Keratinocyte (primary cell): ENCODE measurements at regions not wholly inside any gene's neighbourhood (a gene's known extent, or its start where the extent isn't known, plus 50 kb on each side); places are given as distances from the start of the nearest gene placed in this dataset.

Source experiments
- DNase-seq: peaks from one replicate; pipeline ENCODE4 v3.0.0-alpha.2; 2011; ENCODE audit warnings: low read depth, missing footprints, low spot score
- FAIRE-seq: peaks from 2 replicates; lab custom pipeline; 2011; peaks lifted over from hg19 to GRCh38; lab: Jason Lieb, UNC
- H2AFZ ChIP-seq: 2 replicates; pipeline ENCODE4 v1.6.0; 2012; ENCODE audit warnings: low read length, control low read depth, inconsistent platforms; ENCODE audit not compliant: control insufficient read depth
- H3K27ac ChIP-seq: 2 replicates; pipeline ENCODE4 v1.5.1; 2011; ENCODE audit warnings: low read length; ENCODE audit not compliant: control insufficient read depth, insufficient read depth
- H3K27me3 ChIP-seq: 3 replicates; pipeline ENCODE4 v1.6.0; 2011; ENCODE audit warnings: low read length; ENCODE audit not compliant: control insufficient read depth, insufficient read depth; ENCODE audit errors: extremely low read depth
- H3K36me3 ChIP-seq, 2 experiments: 2 replicates in 1 of 2; 3 replicates in 1 of 2; pipeline ENCODE4 v1.5.1; 2011; ENCODE audit warnings: low read length in 2 of 2, mild to moderate bottlenecking in 1 of 2; ENCODE audit not compliant: control insufficient read depth in 2 of 2, insufficient read depth in 2 of 2; ENCODE audit errors: extremely low read depth in 1 of 2
- H3K4me1 ChIP-seq: 3 replicates; pipeline ENCODE4 v1.5.1; 2011; ENCODE audit warnings: low read length; ENCODE audit not compliant: control insufficient read depth, insufficient read depth; ENCODE audit errors: extremely low read depth
- H3K4me2 ChIP-seq: 3 replicates; pipeline ENCODE4 v1.6.0; 2011; ENCODE audit warnings: low read depth, low read length; ENCODE audit not compliant: control insufficient read depth, insufficient read depth; ENCODE audit errors: extremely low read depth
- H3K4me3 ChIP-seq, 3 experiments: fragments of 200-600 bp in 1 of 3; sonication (generic) in 1 of 3; 2 replicates in 2 of 3; 3 replicates in 1 of 3; pipeline ENCODE4 v1.5.1; 2011 to 2016; ENCODE audit warnings: low read length in 3 of 3, mild to moderate bottlenecking in 3 of 3, control low read depth in 2 of 3, inconsistent platforms in 1 of 3, low read depth in 1 of 3, mixed read lengths in 1 of 3, mixed run types in 1 of 3, moderate library complexity in 1 of 3; ENCODE audit not compliant: control insufficient read depth in 2 of 3, insufficient read depth in 2 of 3; ENCODE audit errors: extremely low read depth in 1 of 3
- H3K79me2 ChIP-seq: 2 replicates; pipeline ENCODE4 v1.6.0; 2012; ENCODE audit warnings: low read length; ENCODE audit not compliant: control insufficient read depth, insufficient read depth
- H3K9ac ChIP-seq: 3 replicates; pipeline ENCODE4 v1.6.0; 2011; ENCODE audit warnings: low read length; ENCODE audit not compliant: control insufficient read depth, insufficient read depth; ENCODE audit errors: extremely low read depth
- H3K9me1 ChIP-seq: 3 replicates; pipeline ENCODE4 v1.6.0; 2011; ENCODE audit warnings: low read length; ENCODE audit not compliant: control insufficient read depth, insufficient read depth; ENCODE audit errors: extremely low read depth
- H3K9me3 ChIP-seq: 2 replicates; pipeline ENCODE4 v1.5.1; 2012; ENCODE audit warnings: low read depth, low read length; ENCODE audit not compliant: control insufficient read depth
- H4K20me1 ChIP-seq: 3 replicates; pipeline ENCODE4 v1.6.0; 2011; ENCODE audit warnings: low read length; ENCODE audit not compliant: control insufficient read depth, insufficient read depth; ENCODE audit errors: extremely low read depth
- EZH2 ChIP-seq: IDR thresholded peaks from one replicate; pipeline ENCODE4 v1.6.1; 2012; ENCODE audit warnings: inconsistent platforms, mild to moderate bottlenecking, low read length, moderate library complexity
- dilution Hi-C: fragments of 300-500 bp; cut with MboI; formaldehyde crosslinking; loops from one replicate; pipeline ENCODE4 v1.7.0; 2020; ENCODE audit warnings: low sequenced_read_pairs; ENCODE audit not compliant: extremely low pct_ligation_motif_present
- small RNA-seq, 3 experiments: library from RNA; depleted of rRNA; stranded (forward); fragments of <200 nt; gene quantifications; one replicate each; pipeline ENCODE3, GENCODE V24; 2012; ENCODE audit warnings: low read depth in 3 of 3, low replicate concordance in 1 of 3; ENCODE audit not compliant: insufficient read length in 3 of 3
- TF ChIP-seq, protein P1 (sequence below), 3 experiments: IDR thresholded peaks in 1 of 3; conservative IDR thresholded peaks in 1 of 3; optimal IDR thresholded peaks in 1 of 3; 2 replicates in 2 of 3; 3 replicates in 1 of 3; pipeline versions ENCODE3 to v1.5.1; 2011; ENCODE audit warnings: low read length in 3 of 3, mild to moderate bottlenecking in 3 of 3, moderate library complexity in 2 of 3, control low read depth in 1 of 3, inconsistent platforms in 1 of 3; ENCODE audit not compliant: insufficient read depth in 2 of 3; ENCODE audit errors: extremely low read depth in 1 of 3

DNA sequence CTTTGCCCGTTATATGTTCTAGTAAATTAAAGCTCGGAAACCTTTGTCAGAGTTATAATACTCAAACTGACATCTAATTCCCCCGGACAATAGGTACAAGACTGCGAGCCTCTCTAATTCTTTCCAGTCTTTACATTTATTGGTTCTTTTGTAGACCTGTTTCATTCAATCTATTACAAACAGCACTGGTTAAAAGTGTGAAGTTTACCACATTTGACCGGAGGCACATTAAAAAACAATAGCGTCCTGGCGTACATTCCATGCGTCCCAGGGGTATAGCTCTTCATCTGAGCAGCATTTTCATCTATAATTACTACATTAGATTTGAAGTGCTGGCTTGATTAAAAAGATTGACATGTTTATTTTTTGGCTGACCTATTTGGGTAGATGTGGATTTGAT, 49.9 kb upstream of the TENM3 start:
- Histone ChIP-seq H3K9me3 (no peaks in the 10 kb centered on the region), H3K79me2 (peaks cover 30% of the 10 kb centered on the region), H3K9me1 (no peaks in the 10 kb centered on the region), H3K27me3 (no peaks in the 10 kb centered on the region), H3K27ac (no peak overlapping the region), H3K4me1 (peaks cover 44% of the 10 kb centered on the region), H3K4me2 (no peak overlapping the region), H3K9ac (no peak overlapping the region), H4K20me1 (no peaks in the 10 kb centered on the region), H3K4me3 (no peak overlapping the region), H3K36me3 (no peaks in the 10 kb centered on the region), H2AFZ (no peak overlapping the region)
- FAIRE-seq (no peak), DNase-seq (no peak)
- dilution Hi-C loops = no loop called here
- TF ChIP-seq EZH2 = no peak
- TF ChIP-seq, protein P1, sequence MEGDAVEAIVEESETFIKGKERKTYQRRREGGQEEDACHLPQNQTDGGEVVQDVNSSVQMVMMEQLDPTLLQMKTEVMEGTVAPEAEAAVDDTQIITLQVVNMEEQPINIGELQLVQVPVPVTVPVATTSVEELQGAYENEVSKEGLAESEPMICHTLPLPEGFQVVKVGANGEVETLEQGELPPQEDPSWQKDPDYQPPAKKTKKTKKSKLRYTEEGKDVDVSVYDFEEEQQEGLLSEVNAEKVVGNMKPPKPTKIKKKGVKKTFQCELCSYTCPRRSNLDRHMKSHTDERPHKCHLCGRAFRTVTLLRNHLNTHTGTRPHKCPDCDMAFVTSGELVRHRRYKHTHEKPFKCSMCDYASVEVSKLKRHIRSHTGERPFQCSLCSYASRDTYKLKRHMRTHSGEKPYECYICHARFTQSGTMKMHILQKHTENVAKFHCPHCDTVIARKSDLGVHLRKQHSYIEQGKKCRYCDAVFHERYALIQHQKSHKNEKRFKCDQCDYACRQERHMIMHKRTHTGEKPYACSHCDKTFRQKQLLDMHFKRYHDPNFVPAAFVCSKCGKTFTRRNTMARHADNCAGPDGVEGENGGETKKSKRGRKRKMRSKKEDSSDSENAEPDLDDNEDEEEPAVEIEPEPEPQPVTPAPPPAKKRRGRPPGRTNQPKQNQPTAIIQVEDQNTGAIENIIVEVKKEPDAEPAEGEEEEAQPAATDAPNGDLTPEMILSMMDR (optimal IDR thresholded peaks at IDR 0.05 in 1 of 3, IDR thresholded peaks at IDR 0.05 in 1 of 3, conservative IDR thresholded peaks at IDR 0.05 in 1 of 3; ENCODE audit: extremely low read depth in 1 of 3, insufficient read depth in 2 of 3, low read length in 3 of 3) = no peak

Small RNAs in the stretch of these regions (small RNA-seq; reads per million reads assigned to genes)
- gene AC018710.1 = 0 reads per million in 3 experiments
- gene AC019235.1 = 0 reads per million in 3 experiments
- gene MIR1305 = 0 to 3.8 (median 3.7) reads per million in 3 experiments
- gene RF00571 = 0 reads per million in 3 experiments
- gene RN7SKP13 = 0 reads per million in 3 experiments
- 0.07 to 0.67 (median 0.25) reads per million in 3 experiments for gene RNA5SP173
- gene RNU1-45P = 0.33 to 0.75 (median 0.67) reads per million in 3 experiments
